HCT116 (cell line): ENCODE measurements at regions not wholly inside any gene's neighbourhood (a gene's known extent, or its start where the extent isn't known, plus 50 kb on each side); places are given as distances from the start of the nearest gene placed in this dataset.

Source experiments
- CEBPB ChIP-seq: IDR thresholded peaks from 2 replicates; pipeline ENCODE4 v1.6.1; 2012; ENCODE audit warnings: low read depth
- EZH2 ChIP-seq: fragments of 200-600 bp; sonication (generic); IDR thresholded peaks from 2 replicates; pipeline ENCODE4 v1.6.1; 2017; ENCODE audit warnings: antibody characterized with exemption, mixed run types
- JUND ChIP-seq: IDR thresholded peaks from 2 replicates; pipeline ENCODE4 v1.6.1; 2012
- POLR2A ChIP-seq: IDR thresholded peaks from 2 replicates; pipeline ENCODE4 v1.7.0; 2011; ENCODE audit warnings: borderline replicate concordance; ENCODE audit not compliant: insufficient read depth, insufficient read length; ENCODE audit errors: extremely low read depth
- TF ChIP-seq, protein P1 (sequence below), 3 experiments: fragments of 200-600 bp in 1 of 3; sonication (generic) in 1 of 3; IDR thresholded peaks in 2 of 3; conservative IDR thresholded peaks in 1 of 3; 2 replicates each; pipeline ENCODE4 v1.5.1; 2012 to 2017; ENCODE audit warnings: low read depth in 2 of 3, low read length in 2 of 3, antibody characterized with exemption in 1 of 3, borderline replicate concordance in 1 of 3, control low read depth in 1 of 3, mild to moderate bottlenecking in 1 of 3, mixed read lengths in 1 of 3, mixed run types in 1 of 3, moderate library complexity in 1 of 3; ENCODE audit not compliant: insufficient read depth in 1 of 3
- TF ChIP-seq, protein P2 (sequence below): IDR thresholded peaks from 2 replicates; pipeline ENCODE4 v1.6.1; 2012; ENCODE audit warnings: low read depth

DNA sequence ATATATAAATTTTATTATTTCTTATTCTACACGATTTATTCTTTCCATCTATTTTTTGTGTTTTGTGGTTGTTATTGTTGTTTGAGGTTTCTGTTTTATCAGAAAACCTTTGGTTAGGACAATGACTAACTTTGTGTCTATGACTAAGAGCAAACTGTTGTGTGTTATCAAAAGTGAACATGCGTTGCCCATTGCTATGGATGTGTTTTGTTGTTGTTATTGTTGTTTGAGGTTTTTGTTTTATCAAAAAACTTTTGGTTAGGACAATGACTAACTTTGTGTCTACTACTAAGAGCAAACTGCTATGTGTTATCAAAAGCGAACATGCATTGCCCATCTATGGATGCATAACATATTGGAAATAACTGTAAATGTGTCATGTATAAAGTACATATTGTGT, 692.3 kb downstream of the SLITRK1 start:
- TF ChIP-seq EZH2 (no peak), JUND (no peak), POLR2A (no peak), CEBPB (no peak)
- TF ChIP-seq, protein P1, sequence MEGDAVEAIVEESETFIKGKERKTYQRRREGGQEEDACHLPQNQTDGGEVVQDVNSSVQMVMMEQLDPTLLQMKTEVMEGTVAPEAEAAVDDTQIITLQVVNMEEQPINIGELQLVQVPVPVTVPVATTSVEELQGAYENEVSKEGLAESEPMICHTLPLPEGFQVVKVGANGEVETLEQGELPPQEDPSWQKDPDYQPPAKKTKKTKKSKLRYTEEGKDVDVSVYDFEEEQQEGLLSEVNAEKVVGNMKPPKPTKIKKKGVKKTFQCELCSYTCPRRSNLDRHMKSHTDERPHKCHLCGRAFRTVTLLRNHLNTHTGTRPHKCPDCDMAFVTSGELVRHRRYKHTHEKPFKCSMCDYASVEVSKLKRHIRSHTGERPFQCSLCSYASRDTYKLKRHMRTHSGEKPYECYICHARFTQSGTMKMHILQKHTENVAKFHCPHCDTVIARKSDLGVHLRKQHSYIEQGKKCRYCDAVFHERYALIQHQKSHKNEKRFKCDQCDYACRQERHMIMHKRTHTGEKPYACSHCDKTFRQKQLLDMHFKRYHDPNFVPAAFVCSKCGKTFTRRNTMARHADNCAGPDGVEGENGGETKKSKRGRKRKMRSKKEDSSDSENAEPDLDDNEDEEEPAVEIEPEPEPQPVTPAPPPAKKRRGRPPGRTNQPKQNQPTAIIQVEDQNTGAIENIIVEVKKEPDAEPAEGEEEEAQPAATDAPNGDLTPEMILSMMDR (IDR thresholded peaks at IDR 0.05 in 2 of 3, conservative IDR thresholded peaks at IDR 0.05 in 1 of 3; ENCODE audit: borderline replicate concordance in 1 of 3, insufficient read depth in 1 of 3, low read depth in 2 of 3, low read length in 2 of 3), result no peak
- TF ChIP-seq, protein P2, sequence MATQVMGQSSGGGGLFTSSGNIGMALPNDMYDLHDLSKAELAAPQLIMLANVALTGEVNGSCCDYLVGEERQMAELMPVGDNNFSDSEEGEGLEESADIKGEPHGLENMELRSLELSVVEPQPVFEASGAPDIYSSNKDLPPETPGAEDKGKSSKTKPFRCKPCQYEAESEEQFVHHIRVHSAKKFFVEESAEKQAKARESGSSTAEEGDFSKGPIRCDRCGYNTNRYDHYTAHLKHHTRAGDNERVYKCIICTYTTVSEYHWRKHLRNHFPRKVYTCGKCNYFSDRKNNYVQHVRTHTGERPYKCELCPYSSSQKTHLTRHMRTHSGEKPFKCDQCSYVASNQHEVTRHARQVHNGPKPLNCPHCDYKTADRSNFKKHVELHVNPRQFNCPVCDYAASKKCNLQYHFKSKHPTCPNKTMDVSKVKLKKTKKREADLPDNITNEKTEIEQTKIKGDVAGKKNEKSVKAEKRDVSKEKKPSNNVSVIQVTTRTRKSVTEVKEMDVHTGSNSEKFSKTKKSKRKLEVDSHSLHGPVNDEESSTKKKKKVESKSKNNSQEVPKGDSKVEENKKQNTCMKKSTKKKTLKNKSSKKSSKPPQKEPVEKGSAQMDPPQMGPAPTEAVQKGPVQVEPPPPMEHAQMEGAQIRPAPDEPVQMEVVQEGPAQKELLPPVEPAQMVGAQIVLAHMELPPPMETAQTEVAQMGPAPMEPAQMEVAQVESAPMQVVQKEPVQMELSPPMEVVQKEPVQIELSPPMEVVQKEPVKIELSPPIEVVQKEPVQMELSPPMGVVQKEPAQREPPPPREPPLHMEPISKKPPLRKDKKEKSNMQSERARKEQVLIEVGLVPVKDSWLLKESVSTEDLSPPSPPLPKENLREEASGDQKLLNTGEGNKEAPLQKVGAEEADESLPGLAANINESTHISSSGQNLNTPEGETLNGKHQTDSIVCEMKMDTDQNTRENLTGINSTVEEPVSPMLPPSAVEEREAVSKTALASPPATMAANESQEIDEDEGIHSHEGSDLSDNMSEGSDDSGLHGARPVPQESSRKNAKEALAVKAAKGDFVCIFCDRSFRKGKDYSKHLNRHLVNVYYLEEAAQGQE, result no peak
